HepG2 (cell line): ENCODE measurements at regions not wholly inside any gene's neighbourhood (a gene's known extent, or its start where the extent isn't known, plus 50 kb on each side); places are given as distances from the start of the nearest gene placed in this dataset.

ENCODE experiments used
- ATAC-seq: fragments of 200-7000 bp; cut with Tn5 transposase; 3 replicates; pipeline ENCODE4 v1.9.1; 2020; ENCODE audit warnings: mild to moderate bottlenecking, moderate library complexity
- BruUV-seq: library from RNA; stranded (reverse); fragments of 400-500 nt; replicated peaks from 2 replicates; lab custom pipeline; 2021; lab: Mats Ljungman, UMichigan
- CTCF ChIA-PET: fragments of 300-600 bp; formaldehyde crosslinking; extraction: SDS; loops from one replicate; lab custom pipeline; 2021; ENCODE audit warnings: low total read pairs, inconsistent platforms, low intra/inter-chr PET ratio; lab: Yijun Ruan, JAX
- POLR2A ChIA-PET: fragments of 350-600 bp; sonication (Branson Sonifier 250); formaldehyde crosslinking; loops from one replicate; lab custom pipeline; 2020; ENCODE audit warnings: antibody characterized with exemption, inconsistent platforms; lab: Yijun Ruan, JAX
- DNase-seq: peaks from one replicate; pipeline ENCODE4 v3.0.0-alpha.2; 2015; ENCODE audit warnings: low spot score
- FAIRE-seq: peaks from 3 replicates; lab custom pipeline; 2011; peaks lifted over from hg19 to GRCh38; lab: Jason Lieb, UNC
- H2AFZ ChIP-seq: one replicate; pipeline ENCODE4 v1.6.1; 2011; ENCODE audit warnings: low read length, inconsistent platforms
- H3K27ac ChIP-seq: fragments of 300-600 bp; 3 replicates; pipeline ENCODE4 v1.8.0; 2011; ENCODE audit warnings: mixed run types, mild to moderate bottlenecking, mixed read lengths, low read length, inconsistent platforms; ENCODE audit not compliant: insufficient read depth; ENCODE audit errors: extremely low read length
- H3K27me3 ChIP-seq, 2 experiments: fragments of 200-600 bp in 1 of 2; 2 replicates in 1 of 2; 3 replicates in 1 of 2; pipeline versions ENCODE4 v1.6.0 to v1.8.0; 2011; ENCODE audit warnings: low read length in 2 of 2, mild to moderate bottlenecking in 2 of 2, moderate library complexity in 2 of 2, inconsistent platforms in 1 of 2; ENCODE audit not compliant: insufficient read depth in 2 of 2, control insufficient read depth in 1 of 2
- H3K36me3 ChIP-seq, 2 experiments: fragments of 200-600 bp in 1 of 2; replicated peaks in 1 of 2; 2 replicates in 1 of 2; 3 replicates in 1 of 2; pipeline versions ENCODE4 v1.5.1 to v1.8.0; 2011; ENCODE audit warnings: low read length in 2 of 2, inconsistent platforms in 1 of 2; ENCODE audit not compliant: insufficient read depth in 2 of 2, control insufficient read depth in 1 of 2
- H3K4me1 ChIP-seq: 2 replicates; pipeline ENCODE4 v1.5.1; 2012; ENCODE audit warnings: low read length, inconsistent platforms; ENCODE audit not compliant: insufficient read depth
- H3K4me2 ChIP-seq: 2 replicates; pipeline ENCODE4 v1.6.0; 2011; ENCODE audit warnings: low read depth, low read length, inconsistent platforms
- H3K4me3 ChIP-seq, 3 experiments: fragments of 200-600 bp in 1 of 3; sonication (generic), shearing (Covaris generic) in 1 of 3; replicated peaks in 1 of 3; 2 replicates each; pipeline ENCODE4 v1.5.1; 2011 to 2016; ENCODE audit warnings: low read length in 3 of 3, inconsistent platforms in 2 of 3, low read depth in 2 of 3, mild to moderate bottlenecking in 2 of 3, control low read depth in 1 of 3, mixed read lengths in 1 of 3; ENCODE audit not compliant: insufficient read depth in 1 of 3
- H3K79me2 ChIP-seq: one replicate; pipeline ENCODE4 v1.6.1; 2011; ENCODE audit warnings: low read length, inconsistent platforms; ENCODE audit not compliant: insufficient read depth
- H3K9ac ChIP-seq: 2 replicates; pipeline ENCODE4 v1.6.0; 2011; ENCODE audit warnings: mild to moderate bottlenecking, low read depth, low read length, inconsistent platforms; ENCODE audit not compliant: insufficient read depth
- H3K9me3 ChIP-seq: 2 replicates; pipeline ENCODE4 v1.5.1; 2012; ENCODE audit warnings: mild to moderate bottlenecking, low read length
- H4K20me1 ChIP-seq: 2 replicates; pipeline ENCODE4 v1.6.0; 2011; ENCODE audit warnings: inconsistent platforms, mild to moderate bottlenecking, low read length, moderate library complexity; ENCODE audit not compliant: insufficient read depth
- ATRX ChIP-seq: sonication (generic); formaldehyde crosslinking; IDR thresholded peaks from 2 replicates; pipeline ENCODE4 v1.4.0; 2020; ENCODE audit warnings: missing genetic modification reagents, borderline replicate concordance
- ELF3 ChIP-seq: IDR thresholded peaks from 2 replicates; pipeline ENCODE4 v1.6.1; 2016; ENCODE audit warnings: missing genetic modification reagents, missing compliant biosample characterization
- KLF12 ChIP-seq: sonication (generic); formaldehyde crosslinking; IDR thresholded peaks from 2 replicates; pipeline ENCODE4 v1.4.0; 2020; ENCODE audit warnings: missing genetic modification reagents, borderline replicate concordance
- NR2C2 ChIP-seq: sonication (generic); formaldehyde crosslinking; IDR thresholded peaks from 2 replicates; pipeline ENCODE4 v1.4.0; 2020; ENCODE audit warnings: missing genetic modification reagents, mild to moderate bottlenecking, moderate library complexity, borderline replicate concordance
- PHF21A ChIP-seq: sonication (generic); formaldehyde crosslinking; IDR thresholded peaks from 2 replicates; pipeline ENCODE4 v1.5.0; 2020; ENCODE audit warnings: mild to moderate bottlenecking, missing genetic modification reagents
- TRIM22 ChIP-seq: fragments of 450-650 bp; IDR thresholded peaks from 2 replicates; pipeline ENCODE4 v1.6.1; 2017
- U2AF2 ChIP-seq: fragments of 200-400 bp; formaldehyde crosslinking; IDR thresholded peaks from 2 replicates; pipeline ENCODE4 v1.6.1; 2017; ENCODE audit warnings: low read depth, mild to moderate bottlenecking, low read length
- ZBTB38 ChIP-seq: sonication (generic); formaldehyde crosslinking; IDR thresholded peaks from 2 replicates; pipeline ENCODE4 v1.5.1; 2020; ENCODE audit warnings: mild to moderate bottlenecking, missing genetic modification reagents
- ZNF317 ChIP-seq: sonication (generic); formaldehyde crosslinking; IDR thresholded peaks from 2 replicates; pipeline ENCODE4 v1.5.0; 2020; ENCODE audit warnings: mild to moderate bottlenecking, missing genetic modification reagents
- ZNF382 ChIP-seq: sonication (generic); formaldehyde crosslinking; IDR thresholded peaks from 2 replicates; pipeline ENCODE4 v1.5.0; 2020; ENCODE audit warnings: missing genetic modification reagents, mild to moderate bottlenecking, borderline replicate concordance
- ZNF503 ChIP-seq: sonication (generic); formaldehyde crosslinking; IDR thresholded peaks from 2 replicates; pipeline ENCODE4 v1.4.0; 2020; ENCODE audit warnings: missing genetic modification reagents
- ZNF747 ChIP-seq: sonication (generic); formaldehyde crosslinking; IDR thresholded peaks from 2 replicates; pipeline ENCODE4 v1.8.1; 2023; ENCODE audit warnings: missing genetic modification reagents, mild to moderate bottlenecking, borderline replicate concordance
- WGBS: methylation state at CpG from one replicate; pipeline ENCODE4 v1.1.6; 2017; ENCODE audit warnings: low lambda C conversion rate; 5-methylcytosine and 5-hydroxymethylcytosine counted together
- in situ Hi-C: cut with HindIII; loops from 2 replicates; pipeline ENCODE4 v1.10.0; 2017; ENCODE audit warnings: low pct_unique_long_range_greater_than_20kb; ENCODE audit not compliant: extremely low pct_ligation_motif_present
- intact Hi-C: fragments of 100-400 bp; cut with micrococcal nuclease; formaldehyde crosslinking; loops from one replicate; pipeline ENCODE4 v1.10.0; 2022; ENCODE audit not compliant: unreplicated experiment

- TF ChIP-seq ATRX (CRISPR knock-in tag) (no peak), ZNF317 (CRISPR knock-in tag) (no peak), PHF21A (no peak), ZNF747 (CRISPR knock-in tag) (no peak), ELF3 (CRISPR knock-in tag) (no peak), NR2C2 (no peak), ZBTB38 (CRISPR knock-in tag) (no peak)
- Histone ChIP-seq H3K36me3 (no peaks in the 10 kb centered on the region), H4K20me1 (no peaks in the 10 kb centered on the region), H3K79me2 (no peaks in the 10 kb centered on the region), H3K4me1 (no peaks in the 10 kb centered on the region), H3K4me2 (no peak overlapping the region), H3K27me3 (peaks cover 4 to 22% of the 10 kb centered on the region in 2 experiments; a peak in 4 of 5 replicates), H3K27ac (no peak overlapping the region), H2AFZ (no peak overlapping the region), H3K4me3 (no peak overlapping the region), H3K9ac (no peak overlapping the region), H3K9me3 (no peaks in the 10 kb centered on the region)
- 15% methylated on average over 4 of the region's 9 CpGs for WGBS
- intact Hi-C loops: no loop called here
- CTCF ChIA-PET: no interaction called here
- no peak for FAIRE-seq
- peak; percentile 10 for DNase-seq
- no peak for ATAC-seq
- in situ Hi-C loops: no loop called here
- no TSS peak for BruUV-seq
- POLR2A ChIA-PET: no interaction called here
These were observed 182.8 kb downstream of the ARHGAP12 start for GRCh38 chr10:31745612-31746376.

GRCh38 chr10:31744025-31744424 lies 184.6 kb downstream of the ARHGAP12 start:
- Histone ChIP-seq H3K27ac (no peak overlapping the region), H3K27me3 (peaks cover 0 to 6% of the 10 kb centered on the region in 2 experiments; a peak in 2 of 5 replicates), H3K79me2 (no peaks in the 10 kb centered on the region), H4K20me1 (no peaks in the 10 kb centered on the region), H3K36me3 (no peaks in the 10 kb centered on the region), H3K9ac (no peak overlapping the region), H3K4me1 (no peaks in the 10 kb centered on the region), H3K4me2 (no peak overlapping the region), H3K4me3 (no peak overlapping the region), H3K9me3 (no peaks in the 10 kb centered on the region), H2AFZ (no peak overlapping the region)
- in situ Hi-C loops: no loop called here
- no peak for ATAC-seq
- CTCF ChIA-PET: no interaction called here
- FAIRE-seq: no peak
- intact Hi-C loops: no loop called here
- no peak for DNase-seq
- TF ChIP-seq ZNF503: no peak
- no peak for TF ChIP-seq U2AF2
- TF ChIP-seq TRIM22: no peak
- TF ChIP-seq ZNF382: no peak
- no peak for TF ChIP-seq NR2C2
- no peak for TF ChIP-seq KLF12 (CRISPR knock-in tag)
- WGBS: 0% methylated on average over 1 of the region's 1 CpG
- no TSS peak for BruUV-seq
- POLR2A ChIA-PET: no interaction called here
